ENCODE measurements at regions not wholly inside any gene's neighbourhood (a gene's known extent, or its start where the extent isn't known, plus 50 kb on each side); places are given as distances from the start of the nearest gene placed in this dataset.
A peak's percentile ranks its signal among the peaks of the same experiment; 100 is the strongest.
"Not testable (repeated sequence)": the region's sequence is repeated elsewhere in the genome, so short reads cannot be mapped to it uniquely, and the experiment has no call there.

GRCh38 chr12:73699318-73699717 is 838.3 kb upstream of the ATXN7L3B start:
- Mint-ChIP-seq H3K9me3 (peaks cover 0 to 5% (median 3%) of the 10 kb centered on the region in 7 donors), H3K36me3 (no peaks in the 10 kb centered on the region), H3K4me1 (no peaks in the 10 kb centered on the region), H3K27ac (no peak overlapping the region), H3K4me3 (no peak overlapping the region), H3K27me3 (no peaks in the 10 kb centered on the region)
- DNase-seq (no peak), ATAC-seq (ENCODE audit: low read depth in 2 of 2) (no peak)

GRCh38 chr12:73714655-73715054 is 823.0 kb upstream of the ATXN7L3B start:
- Mint-ChIP-seq H3K27ac (no peak overlapping the region), H3K36me3 (no peaks in the 10 kb centered on the region), H3K4me3 (no peak overlapping the region), H3K9me3 (peaks cover 0 to 4% (median 0%) of the 10 kb centered on the region in 7 donors), H3K27me3 (no peaks in the 10 kb centered on the region), H3K4me1 (no peaks in the 10 kb centered on the region)
- DNase-seq (no peak), ATAC-seq (ENCODE audit: low read depth in 2 of 2) (no peak)

GRCh38 chr12:73716143-73716542 is 821.5 kb upstream of the ATXN7L3B start:
- not testable (repeated sequence) for H3K9me3 Mint-ChIP-seq; ATAC-seq (ENCODE audit: low read depth in 2 of 2); H3K36me3 Mint-ChIP-seq; H3K4me3 Mint-ChIP-seq; DNase-seq; H3K27me3 Mint-ChIP-seq; H3K4me1 Mint-ChIP-seq; H3K27ac Mint-ChIP-seq

GRCh38 chr12:73719223-73719622 is 818.4 kb upstream of the ATXN7L3B start:
- DNase-seq (no peak), ATAC-seq (ENCODE audit: low read depth in 2 of 2) (no peak)
- Mint-ChIP-seq H3K27me3 (no peaks in the 10 kb centered on the region), H3K36me3 (no peaks in the 10 kb centered on the region), H3K4me3 (no peak overlapping the region), H3K9me3 (peaks cover 0 to 4% (median 1%) of the 10 kb centered on the region in 7 donors), H3K4me1 (no peaks in the 10 kb centered on the region), H3K27ac (no peak overlapping the region)

- no peak overlapping the region for H3K4me3 Mint-ChIP-seq
These were observed 810.8 kb upstream of the ATXN7L3B start for GRCh38 chr12:73726881-73727280.

GRCh38 chr12:73731658-73732057 is 806.0 kb upstream of the ATXN7L3B start:
- Mint-ChIP-seq H3K36me3 (no peaks in the 10 kb centered on the region), H3K9me3 (peaks cover 0 to 4% (median under 1%) of the 10 kb centered on the region in 7 donors), H3K27me3 (no peaks in the 10 kb centered on the region), H3K4me3 (no peak overlapping the region), H3K4me1 (no peaks in the 10 kb centered on the region), H3K27ac (no peak overlapping the region)
- DNase-seq: no peak
- ATAC-seq (ENCODE audit: low read depth in 2 of 2): no peak

More at GRCh38 chr12:73726881-73727280, 810.8 kb upstream of the ATXN7L3B start:
- no peak for DNase-seq
- no peak for ATAC-seq (ENCODE audit: low read depth in 2 of 2)
- Mint-ChIP-seq H3K9me3 (peaks cover 0 to 4% (median 0%) of the 10 kb centered on the region in 7 donors), H3K4me1 (no peaks in the 10 kb centered on the region), H3K27ac (no peak overlapping the region), H3K27me3 (no peaks in the 10 kb centered on the region), H3K36me3 (no peaks in the 10 kb centered on the region)

GRCh38 chr12:73769337-73769736 is 768.3 kb upstream of the ATXN7L3B start:
- no peak for ATAC-seq (ENCODE audit: low read depth in 2 of 2)
- Mint-ChIP-seq H3K4me3 (no peak overlapping the region), H3K27me3 (no peaks in the 10 kb centered on the region), H3K27ac (no peak overlapping the region), H3K9me3 (peaks cover 0 to 12% (median 4%) of the 10 kb centered on the region in 7 donors), H3K4me1 (no peaks in the 10 kb centered on the region), H3K36me3 (no peaks in the 10 kb centered on the region)
- no peak for DNase-seq

- Mint-ChIP-seq H3K9me3 (peaks cover 0 to 27% (median 22%) of the 10 kb centered on the region in 7 donors), H3K4me1 (no peaks in the 10 kb centered on the region), H3K4me3 (peak overlapping the region in 1 of 8 donors; percentile 6), H3K36me3 (no peaks in the 10 kb centered on the region), H3K27me3 (no peaks in the 10 kb centered on the region), H3K27ac (no peak overlapping the region)
- no peak for ATAC-seq (ENCODE audit: low read depth in 2 of 2)
- no peak for DNase-seq
These were observed 739.1 kb upstream of the ATXN7L3B start for GRCh38 chr12:73798523-73798922.

- H3K27me3 Mint-ChIP-seq: no peaks in the 10 kb centered on the region
- H3K9me3 Mint-ChIP-seq: peaks cover 0 to 5% (median 0%) of the 10 kb centered on the region in 7 donors
- H3K4me1 Mint-ChIP-seq: no peaks in the 10 kb centered on the region
- DNase-seq: no peak
- no peaks in the 10 kb centered on the region for H3K36me3 Mint-ChIP-seq
- no peak overlapping the region for H3K4me3 Mint-ChIP-seq
- ATAC-seq (ENCODE audit: low read depth in 2 of 2): no peak
- no peak overlapping the region for H3K27ac Mint-ChIP-seq
These were observed 722.5 kb upstream of the ATXN7L3B start for GRCh38 chr12:73815072-73815645.

GRCh38 chr12:73817161-73817560 is 720.5 kb upstream of the ATXN7L3B start:
- no peak overlapping the region for H3K4me3 Mint-ChIP-seq
- no peaks in the 10 kb centered on the region for H3K36me3 Mint-ChIP-seq
- H3K9me3 Mint-ChIP-seq: peaks cover 2 to 12% (median 5%) of the 10 kb centered on the region in 7 donors
- H3K27ac Mint-ChIP-seq: no peak overlapping the region
- no peaks in the 10 kb centered on the region for H3K4me1 Mint-ChIP-seq
- H3K27me3 Mint-ChIP-seq: no peaks in the 10 kb centered on the region
- no peak for DNase-seq
- no peak for ATAC-seq (ENCODE audit: low read depth in 2 of 2)

GRCh38 chr12:73833746-73834145 is 703.9 kb upstream of the ATXN7L3B start:
- Mint-ChIP-seq H3K4me3 (no peak overlapping the region), H3K4me1 (no peaks in the 10 kb centered on the region), H3K27me3 (no peaks in the 10 kb centered on the region), H3K9me3 (peaks cover 0 to 8% (median 0%) of the 10 kb centered on the region in 7 donors), H3K27ac (no peak overlapping the region), H3K36me3 (no peaks in the 10 kb centered on the region)
- ATAC-seq (ENCODE audit: low read depth in 2 of 2) (no peak), DNase-seq (no peak)

GRCh38 chr12:73841963-73842362 is 695.7 kb upstream of the ATXN7L3B start:
- Mint-ChIP-seq H3K9me3 (peaks cover 0 to 2% (median 0%) of the 10 kb centered on the region in 7 donors), H3K4me3 (no peak overlapping the region), H3K27me3 (no peaks in the 10 kb centered on the region), H3K36me3 (no peaks in the 10 kb centered on the region), H3K27ac (no peak overlapping the region), H3K4me1 (no peaks in the 10 kb centered on the region)
- no peak for DNase-seq
- ATAC-seq (ENCODE audit: low read depth in 2 of 2): no peak

GRCh38 chr12:73863546-73863945 is 674.1 kb upstream of the ATXN7L3B start:
- peaks cover 0 to 9% (median 0%) of the 10 kb centered on the region in 7 donors for H3K9me3 Mint-ChIP-seq

GRCh38 chr12:73867147-73867546 is 670.5 kb upstream of the ATXN7L3B start:
- H3K27me3 Mint-ChIP-seq: no peaks in the 10 kb centered on the region
- DNase-seq: no peak
- H3K4me1 Mint-ChIP-seq: no peaks in the 10 kb centered on the region
- peaks cover 0 to 9% (median 0%) of the 10 kb centered on the region in 7 donors for H3K9me3 Mint-ChIP-seq
- H3K27ac Mint-ChIP-seq: no peak overlapping the region
- no peak overlapping the region for H3K4me3 Mint-ChIP-seq
- H3K36me3 Mint-ChIP-seq: no peaks in the 10 kb centered on the region
- ATAC-seq (ENCODE audit: low read depth in 2 of 2): no peak

More at GRCh38 chr12:73863546-73863945, 674.1 kb upstream of the ATXN7L3B start:
- no peak overlapping the region for H3K4me3 Mint-ChIP-seq
- no peaks in the 10 kb centered on the region for H3K4me1 Mint-ChIP-seq
- DNase-seq: no peak
- H3K36me3 Mint-ChIP-seq: no peaks in the 10 kb centered on the region
- ATAC-seq (ENCODE audit: low read depth in 2 of 2): no peak
- no peak overlapping the region for H3K27ac Mint-ChIP-seq
- no peaks in the 10 kb centered on the region for H3K27me3 Mint-ChIP-seq

GRCh38 chr12:73877291-73877690 is 660.3 kb upstream of the ATXN7L3B start:
- ATAC-seq (ENCODE audit: low read depth in 2 of 2); H3K4me3 Mint-ChIP-seq; DNase-seq; H3K9me3 Mint-ChIP-seq; H3K36me3 Mint-ChIP-seq; H3K27ac Mint-ChIP-seq; H3K4me1 Mint-ChIP-seq; H3K27me3 Mint-ChIP-seq: not testable (repeated sequence)
